Activated naive CD4-positive, alpha-beta T cell treated with anti-CD3 and anti-CD28 coated beads, Interleukin-2, amount 10 ng/mL, durations not matched to agents 7 days and 5 days (primary cell): ENCODE measurements at regions not wholly inside any gene's neighbourhood (a gene's known extent, or its start where the extent isn't known, plus 50 kb on each side); places are given as distances from the start of the nearest gene placed in this dataset.
"Not testable (repeated sequence)": the region's sequence is repeated elsewhere in the genome, so short reads cannot be mapped to it uniquely, and the experiment has no call there.

Experiments
- CTCF ChIA-PET: fragments of 350-600 bp; sonication (Branson Sonifier 250); formaldehyde crosslinking; loops from one replicate; lab custom pipeline; 2021; ENCODE audit warnings: antibody characterized with exemption; lab: Charles Lee
- DNase-seq: peaks from one replicate; pipeline ENCODE4 v3.0.0-alpha.2; 2020
- H3K27ac Mint-ChIP-seq: one replicate; pipeline ENCODE4 v1.8.0; 2021; ENCODE audit warnings: mild to moderate bottlenecking, moderate library complexity, mixed read lengths
- H3K27me3 Mint-ChIP-seq: one replicate; pipeline ENCODE4 v1.8.0; 2021; ENCODE audit warnings: mild to moderate bottlenecking, mixed read lengths
- H3K36me3 Mint-ChIP-seq: one replicate; pipeline ENCODE4 v1.8.0; 2021; ENCODE audit warnings: mixed read lengths
- H3K4me1 Mint-ChIP-seq: one replicate; pipeline ENCODE4 v1.8.0; 2021; ENCODE audit warnings: mixed read lengths
- H3K4me3 Mint-ChIP-seq: one replicate; pipeline ENCODE4 v1.8.0; 2021; ENCODE audit warnings: mild to moderate bottlenecking, moderate library complexity, mixed read lengths
- H3K9me3 Mint-ChIP-seq: one replicate; pipeline ENCODE4 v1.8.0; 2021; ENCODE audit warnings: mixed read lengths

GRCh38 chr13:50742968-50743367 lies 100.5 kb downstream of the DLEU7 start:
- no peak for DNase-seq
- CTCF ChIA-PET: interaction anchor here (1.2 kb wide), 1 partner anchor 169 kb away, joined by 3 read pairs; no protein-coding TSS in a partner anchor
- Mint-ChIP-seq H3K27me3 (peaks cover 14% of the 10 kb centered on the region), H3K4me1 (peaks cover 9% of the 10 kb centered on the region), H3K4me3 (no peak overlapping the region), H3K27ac (no peak overlapping the region), H3K9me3 (no peaks in the 10 kb centered on the region), H3K36me3 (no peaks in the 10 kb centered on the region)

- H3K4me1 Mint-ChIP-seq: peaks cover 9% of the 10 kb centered on the region
- H3K36me3 Mint-ChIP-seq: no peaks in the 10 kb centered on the region
- H3K4me3 Mint-ChIP-seq: no peak overlapping the region
- H3K27ac Mint-ChIP-seq: no peak overlapping the region
- CTCF ChIA-PET: interaction anchor here (1.2 kb wide), 1 partner anchor 168 kb away, joined by 3 read pairs; no protein-coding TSS in a partner anchor
- peaks cover 15% of the 10 kb centered on the region for H3K27me3 Mint-ChIP-seq
- no peak for DNase-seq
- H3K9me3 Mint-ChIP-seq: no peaks in the 10 kb centered on the region
Measured at GRCh38 chr13:50744116-50744660, 99.3 kb downstream of the DLEU7 start.

- peaks cover 9% of the 10 kb centered on the region for H3K4me1 Mint-ChIP-seq
- no peak for DNase-seq
- no peak overlapping the region for H3K4me3 Mint-ChIP-seq
- peaks cover 2% of the 10 kb centered on the region for H3K9me3 Mint-ChIP-seq
- H3K36me3 Mint-ChIP-seq: no peaks in the 10 kb centered on the region
- CTCF ChIA-PET: no interaction called here
- H3K27ac Mint-ChIP-seq: no peak overlapping the region
- peaks cover 19% of the 10 kb centered on the region for H3K27me3 Mint-ChIP-seq
Measured at GRCh38 chr13:50745542-50746115, 97.9 kb downstream of the DLEU7 start.

GRCh38 chr13:50747737-50748350 lies 95.6 kb downstream of the DLEU7 start:
- Mint-ChIP-seq H3K4me1 (peaks cover 16% of the 10 kb centered on the region), H3K36me3 (no peaks in the 10 kb centered on the region), H3K4me3 (no peak overlapping the region), H3K9me3 (peaks cover 3% of the 10 kb centered on the region), H3K27me3 (peaks cover 26% of the 10 kb centered on the region), H3K27ac (no peak overlapping the region)
- CTCF ChIA-PET: no interaction called here
- no peak for DNase-seq

GRCh38 chr13:50753221-50753620 lies 90.3 kb downstream of the DLEU7 start:
- Mint-ChIP-seq H3K4me1 (peaks cover 24% of the 10 kb centered on the region), H3K27me3 (peaks cover 37% of the 10 kb centered on the region)
- H3K36me3 Mint-ChIP-seq, H3K27ac Mint-ChIP-seq, CTCF ChIA-PET, DNase-seq, H3K4me3 Mint-ChIP-seq, H3K9me3 Mint-ChIP-seq: not testable (repeated sequence)

GRCh38 chr13:50755862-50756685 lies 87.4 kb downstream of the DLEU7 start:
- not testable (repeated sequence) for H3K27ac Mint-ChIP-seq, H3K4me3 Mint-ChIP-seq, DNase-seq, H3K9me3 Mint-ChIP-seq, H3K36me3 Mint-ChIP-seq
- peaks cover 24% of the 10 kb centered on the region for H3K4me1 Mint-ChIP-seq
- CTCF ChIA-PET: interaction anchor here (1.3 kb wide), 1 partner anchor 314 kb away, joined by 3 read pairs; no protein-coding TSS in a partner anchor
- H3K27me3 Mint-ChIP-seq: peaks cover 24% of the 10 kb centered on the region

- H3K4me3 Mint-ChIP-seq: no peak overlapping the region
- H3K27me3 Mint-ChIP-seq: peaks cover 19% of the 10 kb centered on the region
- CTCF ChIA-PET: interaction anchor here (1.3 kb wide), 1 partner anchor 313 kb away, joined by 3 read pairs; no protein-coding TSS in a partner anchor
- H3K4me1 Mint-ChIP-seq: peaks cover 17% of the 10 kb centered on the region
- H3K9me3 Mint-ChIP-seq: no peaks in the 10 kb centered on the region
- no peak for DNase-seq
- H3K27ac Mint-ChIP-seq: no peak overlapping the region
- H3K36me3 Mint-ChIP-seq: no peaks in the 10 kb centered on the region
Measured at GRCh38 chr13:50757008-50757407, 86.5 kb downstream of the DLEU7 start.

GRCh38 chr13:50758796-50759195 lies 84.7 kb downstream of the DLEU7 start:
- no peak for DNase-seq
- CTCF ChIA-PET: no interaction called here
- Mint-ChIP-seq H3K36me3 (no peaks in the 10 kb centered on the region), H3K4me3 (no peak overlapping the region), H3K4me1 (peaks cover 10% of the 10 kb centered on the region), H3K27me3 (peaks cover 25% of the 10 kb centered on the region), H3K9me3 (no peaks in the 10 kb centered on the region), H3K27ac (no peak overlapping the region)

- H3K27ac Mint-ChIP-seq: no peak overlapping the region
- peaks cover 33% of the 10 kb centered on the region for H3K27me3 Mint-ChIP-seq
- H3K9me3 Mint-ChIP-seq: no peaks in the 10 kb centered on the region
- peaks cover 8% of the 10 kb centered on the region for H3K4me1 Mint-ChIP-seq
- H3K36me3 Mint-ChIP-seq: no peaks in the 10 kb centered on the region
- CTCF ChIA-PET: no interaction called here
- DNase-seq: no peak
- H3K4me3 Mint-ChIP-seq: no peak overlapping the region
Measured at GRCh38 chr13:50760751-50761150, 82.7 kb downstream of the DLEU7 start.

GRCh38 chr13:50761406-50761805 lies 82.1 kb downstream of the DLEU7 start:
- Mint-ChIP-seq H3K27ac (no peak overlapping the region), H3K27me3 (peaks cover 32% of the 10 kb centered on the region), H3K4me3 (no peak overlapping the region), H3K9me3 (no peaks in the 10 kb centered on the region), H3K36me3 (no peaks in the 10 kb centered on the region), H3K4me1 (peaks cover 4% of the 10 kb centered on the region)
- CTCF ChIA-PET: no interaction called here
- DNase-seq: no peak

GRCh38 chr13:50762969-50763567 lies 80.4 kb downstream of the DLEU7 start:
- no peak for DNase-seq
- Mint-ChIP-seq H3K27me3 (peaks cover 30% of the 10 kb centered on the region), H3K36me3 (no peaks in the 10 kb centered on the region), H3K9me3 (no peaks in the 10 kb centered on the region), H3K27ac (no peak overlapping the region), H3K4me1 (no peaks in the 10 kb centered on the region), H3K4me3 (no peak overlapping the region)
- CTCF ChIA-PET: no interaction called here

GRCh38 chr13:50766013-50766412 lies 77.5 kb downstream of the DLEU7 start:
- no peaks in the 10 kb centered on the region for H3K4me1 Mint-ChIP-seq
- no peak overlapping the region for H3K4me3 Mint-ChIP-seq
- CTCF ChIA-PET: no interaction called here
- no peak overlapping the region for H3K27ac Mint-ChIP-seq
- peaks cover 27% of the 10 kb centered on the region for H3K27me3 Mint-ChIP-seq
- H3K9me3 Mint-ChIP-seq: no peaks in the 10 kb centered on the region
- no peaks in the 10 kb centered on the region for H3K36me3 Mint-ChIP-seq
- DNase-seq: no peak

- CTCF ChIA-PET: interaction anchor here (1.1 kb wide), 1 partner anchor 34 kb away, joined by 3 read pairs; no protein-coding TSS in a partner anchor
- H3K4me3 Mint-ChIP-seq: no peak overlapping the region
- no peaks in the 10 kb centered on the region for H3K4me1 Mint-ChIP-seq
- no peaks in the 10 kb centered on the region for H3K9me3 Mint-ChIP-seq
- H3K27me3 Mint-ChIP-seq: peaks cover 27% of the 10 kb centered on the region
- no peaks in the 10 kb centered on the region for H3K36me3 Mint-ChIP-seq
- no peak for DNase-seq
- H3K27ac Mint-ChIP-seq: no peak overlapping the region
Measured at GRCh38 chr13:50766695-50767094, 76.8 kb downstream of the DLEU7 start.

GRCh38 chr13:50772881-50773280 lies 70.6 kb downstream of the DLEU7 start:
- H3K27me3 Mint-ChIP-seq: peaks cover 20% of the 10 kb centered on the region
- H3K36me3 Mint-ChIP-seq, H3K9me3 Mint-ChIP-seq, H3K4me1 Mint-ChIP-seq, CTCF ChIA-PET, DNase-seq, H3K4me3 Mint-ChIP-seq, H3K27ac Mint-ChIP-seq: not testable (repeated sequence)
